ENCODE measurements at regions not wholly inside any gene's neighbourhood (a gene's known extent, or its start where the extent isn't known, plus 50 kb on each side); places are given as distances from the start of the nearest gene placed in this dataset.

- intact Hi-C loops (cut with micrococcal nuclease), result no loop called here
- TF ChIP-seq CTCF (IDR thresholded peaks at IDR 0.05), result no peak
- Mint-ChIP-seq H3K27ac (no peak overlapping the region), H3K4me1 (ENCODE audit: low read depth) (no peaks in the 10 kb centered on the region), H3K9me3 (no peaks in the 10 kb centered on the region), H3K36me3 (ENCODE audit: low read depth) (no peaks in the 10 kb centered on the region), H3K4me3 (no peak overlapping the region), H3K27me3 (no peaks in the 10 kb centered on the region)
- POLR2A ChIA-PET, result no interaction called here
- ATAC-seq, result no peak
- DNase-seq, result no peak
- CTCF ChIA-PET, result no interaction called here
Measured at GRCh38 chr13:70385852-70386251, 277.6 kb upstream of the KLHL1 start.

- DNase-seq, result no peak
- Mint-ChIP-seq H3K27me3 (no peaks in the 10 kb centered on the region), H3K27ac (no peak overlapping the region), H3K4me1 (ENCODE audit: low read depth) (no peaks in the 10 kb centered on the region), H3K9me3 (no peaks in the 10 kb centered on the region), H3K36me3 (ENCODE audit: low read depth) (no peaks in the 10 kb centered on the region), H3K4me3 (no peak overlapping the region)
- CTCF ChIA-PET, result no interaction called here
- ATAC-seq, result no peak
- TF ChIP-seq CTCF (IDR thresholded peaks at IDR 0.05), result no peak
- POLR2A ChIA-PET, result no interaction called here
- intact Hi-C loops (cut with micrococcal nuclease), result no loop called here
Measured at GRCh38 chr13:70384156-70384555, 275.9 kb upstream of the KLHL1 start.

GRCh38 chr13:70380809-70381208 is 272.6 kb upstream of the KLHL1 start:
- Mint-ChIP-seq H3K4me3 (no peak overlapping the region), H3K27ac (no peak overlapping the region), H3K9me3 (peaks cover 4% of the 10 kb centered on the region), H3K4me1 (ENCODE audit: low read depth) (no peaks in the 10 kb centered on the region), H3K36me3 (ENCODE audit: low read depth) (no peaks in the 10 kb centered on the region), H3K27me3 (no peaks in the 10 kb centered on the region)
- CTCF ChIA-PET, result interaction anchor here (0.6 kb wide), 1 partner anchor 29 kb away, joined by 3 read pairs; no protein-coding TSS in a partner anchor
- no peak for DNase-seq
- POLR2A ChIA-PET, result no interaction called here
- no peak for ATAC-seq
- no peak for TF ChIP-seq CTCF (IDR thresholded peaks at IDR 0.05)
- intact Hi-C loops (cut with micrococcal nuclease), result no loop called here

- H3K27me3 Mint-ChIP-seq, result no peaks in the 10 kb centered on the region
- peaks cover 4% of the 10 kb centered on the region for H3K9me3 Mint-ChIP-seq
- no peaks in the 10 kb centered on the region for H3K4me1 Mint-ChIP-seq (ENCODE audit: low read depth)
- DNase-seq, result no peak
- intact Hi-C loops (cut with micrococcal nuclease), result no loop called here
- no peak for ATAC-seq
- no peak overlapping the region for H3K27ac Mint-ChIP-seq
- H3K4me3 Mint-ChIP-seq, result no peak overlapping the region
- CTCF ChIA-PET, result no interaction called here
- H3K36me3 Mint-ChIP-seq (ENCODE audit: low read depth), result no peaks in the 10 kb centered on the region
- POLR2A ChIA-PET, result no interaction called here
- TF ChIP-seq CTCF (IDR thresholded peaks at IDR 0.05), result no peak
Measured at GRCh38 chr13:70375718-70376117, 267.5 kb upstream of the KLHL1 start.

GRCh38 chr13:70370924-70371323 is 262.7 kb upstream of the KLHL1 start:
- Mint-ChIP-seq H3K4me3 (no peak overlapping the region), H3K4me1 (ENCODE audit: low read depth) (no peaks in the 10 kb centered on the region), H3K9me3 (no peaks in the 10 kb centered on the region), H3K36me3 (ENCODE audit: low read depth) (no peaks in the 10 kb centered on the region), H3K27ac (no peak overlapping the region), H3K27me3 (no peaks in the 10 kb centered on the region)
- ATAC-seq, result no peak
- CTCF ChIA-PET, result no interaction called here
- intact Hi-C loops (cut with micrococcal nuclease), result no loop called here
- DNase-seq, result no peak
- POLR2A ChIA-PET, result no interaction called here
- TF ChIP-seq CTCF (IDR thresholded peaks at IDR 0.05), result no peak

Data from activated CD8-positive, alpha-beta T cell treated with anti-CD3 and anti-CD28 coated beads for 36 hours (primary cell).